SW 1271 (cell line): ENCODE measurements at regions not wholly inside any gene's neighbourhood (a gene's known extent, or its start where the extent isn't known, plus 50 kb on each side); places are given as distances from the start of the nearest gene placed in this dataset.
"Not testable (repeated sequence)": the region's sequence is repeated elsewhere in the genome, so short reads cannot be mapped to it uniquely, and the experiment has no call there.

ENCODE experiments used
- DNase-seq, 2 experiments: peaks; one replicate each; lab custom pipeline; 2025; lab: John Stamatoyannopoulos, UW

DNA sequence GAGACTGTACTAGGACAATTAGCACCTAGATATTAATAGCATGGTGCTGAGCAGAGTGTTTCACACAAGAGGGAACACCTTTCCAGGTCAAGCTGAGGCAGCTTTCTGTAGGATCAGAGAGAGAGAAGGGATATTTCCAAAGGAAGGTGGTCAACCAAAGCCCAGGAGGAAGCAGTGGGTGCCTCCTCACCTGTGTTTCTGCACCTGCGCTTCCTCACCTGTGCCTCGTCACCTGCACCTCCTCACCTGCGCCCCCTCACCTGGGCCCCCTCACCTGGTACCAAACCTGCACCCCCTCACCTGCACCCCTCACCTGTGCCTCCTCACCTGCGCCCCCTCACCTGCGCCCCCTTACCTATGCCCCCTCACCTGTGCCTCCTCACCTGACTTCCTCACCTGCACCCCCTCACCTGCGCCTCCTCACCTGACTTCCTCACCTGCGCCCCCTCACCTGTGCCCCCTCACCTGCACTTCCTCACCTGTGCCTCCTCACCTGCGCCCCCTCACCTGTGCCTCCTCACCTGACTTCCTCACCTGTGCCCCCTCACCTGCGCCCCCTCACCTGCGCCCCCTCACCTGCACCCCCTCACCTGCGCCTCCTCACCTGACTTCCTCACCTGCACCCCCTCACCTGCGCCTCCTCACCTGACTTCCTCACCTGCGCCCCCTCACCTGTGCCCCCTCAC, 67.9 kb downstream of the TTLL2 start:
- DNase-seq = no peak

DNA sequence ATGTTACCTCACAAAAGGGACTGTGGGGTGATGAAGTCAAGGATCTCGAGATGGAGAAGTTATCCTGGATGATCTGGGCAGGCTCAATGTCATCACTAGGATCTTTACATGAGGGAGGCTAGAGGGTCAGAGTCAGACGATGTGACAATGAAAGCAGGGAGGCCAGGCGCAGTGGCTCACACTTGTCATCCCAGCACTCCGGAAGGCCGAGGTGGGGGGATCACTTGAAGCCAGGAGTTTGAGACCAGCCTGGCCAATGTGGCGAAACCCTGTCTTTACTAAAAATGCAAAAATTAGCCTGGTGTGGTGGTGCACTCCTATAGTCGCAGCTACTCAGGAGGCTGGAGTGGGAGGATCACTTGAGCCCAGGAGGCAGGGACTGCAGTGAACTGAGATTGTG, 68.8 kb downstream of the TTLL2 start:
- no peak for DNase-seq

DNA sequence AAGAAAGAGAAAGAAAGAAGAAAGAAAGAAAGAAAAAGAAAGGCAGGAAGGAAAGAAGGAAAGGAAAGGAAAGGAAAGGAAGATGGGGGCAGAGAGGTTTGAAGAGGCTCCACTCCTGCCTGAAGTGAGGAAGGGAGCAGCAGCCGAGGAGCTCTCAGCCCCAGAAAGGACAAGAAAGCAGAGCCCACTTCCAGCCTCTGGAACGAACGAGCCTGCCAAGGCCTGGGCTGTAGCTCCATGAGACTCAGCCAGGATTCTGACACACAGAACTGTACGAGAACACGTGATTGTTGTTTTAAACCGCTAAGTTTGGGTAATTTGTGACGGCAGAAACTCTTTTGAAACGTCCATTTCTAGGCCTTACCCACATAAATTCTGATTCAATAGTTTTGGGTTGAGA, 69.5 kb downstream of the TTLL2 start:
- DNase-seq = no peak

DNA sequence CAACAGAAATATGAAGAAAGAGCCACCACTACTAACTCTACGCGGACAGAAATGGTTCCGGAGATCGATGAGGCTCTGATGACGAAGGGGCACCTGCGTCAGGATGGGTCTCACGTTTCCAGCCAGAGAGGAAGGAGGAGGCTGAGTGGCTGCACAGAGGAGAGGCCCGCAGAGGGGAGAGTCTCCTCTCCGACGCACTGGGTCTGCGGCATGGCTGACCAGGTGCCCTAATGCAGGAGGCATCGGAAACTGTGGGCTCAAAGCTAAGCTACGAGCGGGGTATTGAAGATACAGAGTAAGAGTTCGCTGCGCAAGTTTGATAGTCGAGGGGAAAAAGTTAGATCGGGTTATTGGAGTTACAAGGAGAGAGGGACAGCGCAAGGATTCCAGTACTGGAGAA, 69.9 kb downstream of the TTLL2 start:
- DNase-seq = no peak

- no peak for DNase-seq
These were observed 71.3 kb downstream of the TTLL2 start for GRCh38 chr6:167396068-167396658.

DNA sequence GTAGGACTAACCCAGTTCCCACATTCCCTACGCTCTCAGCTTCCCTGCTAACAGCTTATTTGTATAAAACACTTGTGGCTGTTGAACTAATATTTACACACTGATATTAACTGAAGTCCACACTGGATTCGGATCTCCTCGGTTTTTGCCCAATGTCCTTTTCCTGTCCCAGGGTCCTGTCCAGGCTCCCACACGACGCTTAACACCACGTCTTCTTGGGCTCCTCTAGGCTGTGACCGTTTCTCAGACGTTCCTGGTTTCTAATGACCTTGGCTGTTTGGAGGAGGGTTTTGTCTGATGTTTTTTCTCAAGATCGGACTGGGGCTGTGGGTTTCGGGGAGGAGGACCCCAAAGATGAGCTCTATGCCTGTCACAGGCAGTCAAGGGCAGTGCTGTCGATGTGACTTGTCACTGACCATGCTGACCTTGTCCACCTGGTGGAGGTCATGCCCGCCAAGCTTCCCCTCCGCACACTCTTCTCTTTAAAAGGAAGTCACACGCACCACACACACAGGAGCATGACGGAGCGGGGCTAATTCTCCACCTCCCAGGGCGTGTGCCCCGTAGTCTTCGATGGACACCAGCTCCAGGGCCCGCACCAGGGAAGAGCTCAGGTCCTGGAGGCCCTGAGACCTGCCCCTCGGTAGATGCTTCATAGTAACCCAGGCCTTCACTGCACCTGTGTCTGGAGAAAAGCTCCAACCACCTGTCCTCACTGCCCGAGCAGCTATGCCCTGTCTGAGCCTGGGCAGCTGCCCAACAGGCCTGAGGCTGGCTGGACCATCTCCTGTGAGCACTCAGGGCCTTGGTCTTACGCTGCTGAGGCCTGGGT, 72.0 kb downstream of the TTLL2 start:
- no peak for DNase-seq

DNA sequence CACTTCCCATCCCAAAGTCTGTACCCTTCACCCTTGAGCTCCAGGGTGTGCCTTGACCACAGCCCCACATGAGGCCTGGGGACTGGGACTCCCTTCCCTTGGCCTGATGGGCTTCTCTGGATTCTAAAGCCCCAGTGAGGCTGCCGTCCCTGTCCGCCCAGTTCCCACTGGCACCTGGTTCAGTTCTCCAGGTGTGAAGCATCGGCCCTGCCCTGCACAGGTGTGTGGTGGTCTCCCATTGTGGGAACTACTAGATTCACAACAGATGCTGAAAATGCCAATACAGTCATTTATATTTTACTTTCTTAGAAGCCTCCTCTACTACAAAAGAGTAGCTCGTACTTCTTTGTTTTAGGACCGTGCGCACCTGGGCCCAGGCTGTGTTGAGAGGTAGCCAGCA, 72.8 kb downstream of the TTLL2 start:
- no peak for DNase-seq

GRCh38 chr6:167398214-167399050, 73.5 kb downstream of the TTLL2 start:
- no peak for DNase-seq

GRCh38 chr6:167399051-167399387, 74.1 kb downstream of the TTLL2 start:
- no peak for DNase-seq

GRCh38 chr6:167399599-167399998, 74.7 kb downstream of the TTLL2 start:
- no peak for DNase-seq

- no peak for DNase-seq
These were observed 75.7 kb downstream of the TTLL2 start for GRCh38 chr6:167400482-167401138.

- no peak for DNase-seq
These were observed 76.8 kb downstream of the TTLL2 start for GRCh38 chr6:167401525-167402194.

GRCh38 chr6:167402195-167402686, 77.4 kb downstream of the TTLL2 start:
- DNase-seq = no peak

- DNase-seq = no peak
These were observed 78.5 kb downstream of the TTLL2 start for GRCh38 chr6:167403427-167403826.

GRCh38 chr6:167404385-167405049, 79.6 kb downstream of the TTLL2 start:
- DNase-seq = no peak

DNA sequence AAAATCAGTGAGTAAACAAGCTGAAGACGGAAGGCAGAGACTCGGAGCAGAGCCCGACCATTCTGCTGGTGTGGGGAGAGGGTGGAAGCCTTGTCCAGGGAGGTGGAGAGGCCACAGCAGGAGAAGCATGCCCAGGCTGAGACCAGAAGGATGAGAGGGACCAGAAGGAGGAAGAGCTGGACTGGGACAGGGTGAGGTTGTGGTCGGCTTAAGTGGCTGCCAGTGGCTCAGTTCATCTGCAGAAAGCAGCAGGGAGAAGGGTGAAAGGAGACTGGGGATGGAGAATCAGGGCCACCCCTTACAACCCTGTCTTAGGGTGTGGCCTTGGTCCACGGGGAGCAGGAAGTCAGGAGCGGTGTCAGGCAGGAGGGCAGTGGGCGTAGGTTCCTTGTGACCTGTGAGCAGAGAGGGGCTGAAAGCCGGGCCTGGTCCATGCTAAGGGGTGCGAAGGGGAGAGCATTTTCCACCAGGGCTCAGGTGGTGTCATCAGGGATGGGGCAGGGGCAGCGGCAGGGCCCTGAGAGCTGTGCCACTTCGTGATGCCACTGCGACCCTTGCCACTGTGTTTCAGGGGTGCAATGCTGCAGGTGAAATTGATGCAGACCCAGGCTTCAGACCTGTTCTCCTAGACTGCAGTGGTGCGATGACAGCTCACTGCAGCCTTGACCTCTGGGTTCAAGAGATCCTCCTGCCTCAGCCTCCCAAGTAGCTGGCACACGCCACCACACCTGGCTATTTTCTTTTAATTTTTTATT, 81.1 kb downstream of the TTLL2 start:
- DNase-seq = no peak

DNA sequence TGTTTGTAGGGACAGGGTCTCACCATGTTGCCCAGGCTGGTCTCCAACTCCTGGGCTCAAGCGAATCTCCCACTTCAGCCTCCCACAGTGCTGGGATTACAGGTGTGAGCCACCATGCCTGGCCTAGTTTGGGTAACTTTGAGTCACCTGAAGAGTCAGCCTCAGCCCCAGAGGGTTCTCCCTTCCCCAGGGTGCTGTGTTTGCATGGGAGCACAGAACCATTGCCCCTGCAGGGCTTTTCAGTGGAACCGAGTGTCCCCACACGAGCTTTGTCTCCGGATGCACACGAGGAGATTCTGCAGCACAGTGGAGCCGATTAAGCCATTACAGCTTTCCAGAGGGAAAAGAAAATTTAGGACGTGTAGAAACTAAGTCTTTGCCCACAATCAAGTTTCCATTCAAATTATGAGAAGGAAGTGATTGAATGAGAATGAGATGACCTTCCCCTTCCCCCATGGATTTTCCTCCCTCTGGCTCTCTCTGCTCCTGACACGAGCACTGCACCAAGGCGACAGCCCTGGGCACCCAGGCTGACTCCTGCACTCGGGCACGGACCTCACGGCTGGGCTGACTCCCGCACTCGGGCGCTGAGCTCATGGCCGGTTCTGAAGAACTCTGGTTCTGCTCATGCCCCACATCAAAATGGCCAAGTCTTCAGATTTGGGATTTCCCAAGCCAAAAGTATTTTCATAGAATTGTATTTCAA, 81.8 kb downstream of the TTLL2 start:
- DNase-seq = not testable (repeated sequence)

- DNase-seq = no peak
These were observed 82.6 kb downstream of the TTLL2 start for GRCh38 chr6:167407239-167408064.
